H7 (cell line): ENCODE measurements at regions not wholly inside any gene's neighbourhood (a gene's known extent, or its start where the extent isn't known, plus 50 kb on each side); places are given as distances from the start of the nearest gene placed in this dataset.

Source experiments
- DNase-seq: peaks from one replicate; pipeline ENCODE4 v3.0.0; 2012
- H3K27me3 ChIP-seq: 2 replicates; pipeline ENCODE4 v1.6.0; 2011; ENCODE audit warnings: mild to moderate bottlenecking, low read length; ENCODE audit not compliant: control insufficient read depth, insufficient read depth
- H3K36me3 ChIP-seq: replicated peaks from 2 replicates; pipeline ENCODE4 v1.5.1; 2011; ENCODE audit warnings: low read length; ENCODE audit not compliant: control insufficient read depth, insufficient read depth
- H3K4me3 ChIP-seq: 2 replicates; pipeline ENCODE4 v1.5.1; 2011; ENCODE audit warnings: low read depth, mild to moderate bottlenecking, control low read depth, low read length, moderate library complexity; ENCODE audit not compliant: insufficient read depth

DNA sequence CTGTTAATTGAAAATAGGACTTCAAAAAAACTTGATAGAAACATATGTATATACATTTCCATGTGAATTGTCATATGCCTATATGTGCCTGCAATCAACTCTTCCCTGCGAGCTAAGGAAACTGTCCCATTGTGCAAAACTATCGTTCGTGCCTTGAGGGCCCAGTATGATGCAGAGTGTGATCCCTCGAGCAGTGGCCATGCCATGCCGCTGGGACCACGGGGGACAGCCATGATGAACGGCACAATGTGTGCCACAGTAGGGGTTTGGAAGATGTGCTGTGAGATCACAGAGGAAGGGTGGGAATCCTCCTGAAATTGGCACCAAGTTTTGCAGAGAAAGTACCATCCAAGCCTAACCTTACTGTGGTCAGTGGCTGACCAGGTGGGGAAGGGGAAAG is 118.1 kb upstream of the SOX1 start:
- DNase-seq = no peak
- Histone ChIP-seq H3K27me3 (no peaks in the 10 kb centered on the region), H3K36me3 (no peaks in the 10 kb centered on the region), H3K4me3 (no peak overlapping the region)

GRCh38 chr13:111949311-111949710 is 117.6 kb upstream of the SOX1 start:
- Histone ChIP-seq H3K36me3 (no peaks in the 10 kb centered on the region), H3K27me3 (no peaks in the 10 kb centered on the region), H3K4me3 (no peak overlapping the region)
- DNase-seq = no peak

DNA sequence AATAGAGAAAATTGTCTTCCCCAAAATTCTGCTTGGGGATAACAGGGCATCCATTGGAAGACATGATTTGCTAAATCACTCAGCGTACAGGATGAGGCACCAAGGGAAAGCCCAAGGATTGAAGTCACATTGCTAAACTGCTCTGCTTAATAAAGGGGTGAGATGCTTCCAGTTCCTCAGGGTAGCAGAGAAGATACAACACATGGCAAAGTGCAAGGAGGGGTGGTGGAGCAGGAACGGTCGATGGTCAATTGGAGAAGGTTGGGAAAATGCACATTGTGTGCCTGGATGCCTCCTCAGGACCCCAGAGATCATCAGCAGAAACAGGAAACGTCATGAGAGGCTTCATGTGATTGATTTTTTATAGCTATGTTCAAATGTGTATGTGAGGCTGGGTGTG is 116.3 kb upstream of the SOX1 start:
- Histone ChIP-seq H3K36me3 (no peaks in the 10 kb centered on the region), H3K4me3 (no peak overlapping the region), H3K27me3 (no peaks in the 10 kb centered on the region)
- DNase-seq = no peak

- no peaks in the 10 kb centered on the region; the same call in 1 of the 2 replicates for H3K27me3 ChIP-seq
- H3K36me3 ChIP-seq = no peaks in the 10 kb centered on the region
- H3K4me3 ChIP-seq = no peak overlapping the region
- no peak for DNase-seq
These were observed 114.9 kb upstream of the SOX1 start for GRCh38 chr13:111952032-111952431.

GRCh38 chr13:111952814-111953213 is 114.1 kb upstream of the SOX1 start:
- H3K4me3 ChIP-seq = no peak overlapping the region
- no peak for DNase-seq
- no peaks in the 10 kb centered on the region; the same call in 1 of the 2 replicates for H3K27me3 ChIP-seq
- no peaks in the 10 kb centered on the region for H3K36me3 ChIP-seq

DNA sequence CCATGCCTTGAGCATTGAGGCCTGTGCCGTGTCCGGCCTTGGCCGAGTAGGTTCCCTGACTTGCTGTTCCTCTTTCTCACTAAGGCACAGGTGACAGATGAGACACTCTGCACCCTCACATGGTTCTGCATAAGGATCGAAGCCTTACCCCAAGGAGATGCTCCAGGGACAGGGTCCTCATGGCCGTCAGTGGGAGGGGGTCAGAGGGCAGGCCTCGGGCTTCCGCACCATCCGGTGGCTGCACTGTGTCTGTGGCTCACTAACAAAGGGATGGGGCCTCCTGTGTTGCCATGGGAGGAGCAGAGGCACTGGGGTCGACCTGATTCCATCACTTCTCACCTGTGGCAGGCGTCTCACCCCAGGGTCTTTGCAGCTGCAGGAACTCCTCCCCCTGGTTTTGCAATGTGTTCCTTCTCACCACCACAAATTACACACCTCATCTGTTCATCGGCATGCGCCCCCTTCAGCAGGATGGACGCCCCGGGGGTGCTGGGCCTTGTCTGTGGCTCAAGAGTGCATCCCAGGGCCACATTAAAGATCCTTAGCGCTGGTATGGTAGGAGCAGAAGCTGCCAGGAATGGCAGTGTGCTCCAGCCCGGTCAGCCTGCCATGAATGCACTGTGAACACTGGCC is 113.3 kb upstream of the SOX1 start:
- H3K27me3 ChIP-seq = no peaks in the 10 kb centered on the region; the same call in 1 of the 2 replicates
- H3K4me3 ChIP-seq = no peak overlapping the region
- no peaks in the 10 kb centered on the region for H3K36me3 ChIP-seq
- DNase-seq = no peak

DNA sequence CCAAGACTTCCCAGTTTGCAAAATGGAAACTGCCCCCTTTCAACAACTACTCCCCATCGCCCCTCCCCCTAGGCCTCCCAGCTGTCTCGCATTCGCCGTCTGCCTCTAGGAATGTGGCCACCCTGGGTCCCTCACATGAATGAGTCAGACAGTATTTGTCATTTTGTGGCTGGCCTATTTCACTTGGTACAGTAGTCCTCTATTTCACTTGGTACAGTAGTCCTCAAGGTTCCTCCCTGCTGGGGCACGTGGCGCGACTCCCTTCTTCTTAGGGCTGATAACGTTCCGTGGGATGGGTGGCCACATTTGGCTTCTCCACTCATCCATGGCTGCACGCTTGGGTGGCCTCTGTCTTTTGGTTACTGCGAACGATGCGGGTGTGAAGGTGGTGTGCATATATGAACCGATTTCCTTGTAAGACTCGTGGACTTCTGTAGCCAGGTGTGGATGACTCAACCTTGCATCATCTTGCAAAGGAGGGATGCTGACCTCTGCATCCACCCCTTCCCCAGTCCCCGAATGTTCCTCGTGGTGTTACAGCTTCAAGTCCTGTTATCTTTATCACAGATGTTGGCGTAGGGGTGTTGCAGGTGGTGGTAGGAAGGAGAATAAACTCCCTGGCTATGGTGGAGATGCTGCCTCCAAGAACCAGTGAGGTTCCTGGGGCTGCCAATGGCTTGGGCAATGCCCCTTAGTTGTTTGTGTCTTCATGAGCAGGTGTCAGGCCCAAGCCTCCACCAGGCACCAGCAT is 112.1 kb upstream of the SOX1 start:
- H3K4me3 ChIP-seq = no peak overlapping the region
- H3K36me3 ChIP-seq = no peaks in the 10 kb centered on the region
- peak; percentile 65 for DNase-seq
- H3K27me3 ChIP-seq = no peaks in the 10 kb centered on the region; the same call in 1 of the 2 replicates

DNA sequence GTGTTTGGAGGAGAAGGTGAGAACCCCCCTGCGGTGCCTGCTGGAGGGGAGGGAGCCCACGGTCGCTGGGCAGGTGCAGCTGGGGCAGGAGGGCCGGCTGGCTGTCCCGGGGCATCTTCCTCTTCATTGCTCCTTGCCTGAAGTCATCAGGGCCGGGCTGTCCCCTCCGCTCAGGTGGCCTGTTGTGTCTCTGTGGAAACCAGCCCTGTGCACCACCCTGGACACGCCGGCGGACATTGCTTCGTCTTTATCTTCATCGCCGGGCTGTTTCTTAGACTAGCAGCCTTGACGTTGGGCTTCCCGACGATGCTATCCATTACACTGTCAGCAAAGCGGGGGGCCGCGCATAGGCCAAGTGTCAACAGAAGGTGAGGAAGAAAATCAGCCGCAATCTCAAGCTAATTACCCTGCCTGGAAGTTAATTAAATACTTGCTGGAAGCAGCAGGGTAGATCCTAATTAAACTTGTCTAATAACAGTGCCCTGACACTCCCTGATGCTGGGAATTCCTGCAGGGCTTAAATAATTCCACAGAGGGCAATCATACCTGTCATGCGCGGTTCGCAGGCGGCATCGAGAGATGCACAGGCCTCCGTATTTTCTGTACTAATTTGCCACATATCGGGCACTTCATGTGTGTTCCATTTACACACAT is 111.4 kb upstream of the SOX1 start:
- Histone ChIP-seq H3K27me3 (no peaks in the 10 kb centered on the region; the same call in 1 of the 2 replicates), H3K36me3 (no peaks in the 10 kb centered on the region), H3K4me3 (no peak overlapping the region)
- DNase-seq = no peak

- H3K36me3 ChIP-seq = no peaks in the 10 kb centered on the region
- no peaks in the 10 kb centered on the region; the same call in 1 of the 2 replicates for H3K27me3 ChIP-seq
- DNase-seq = peak; percentile 62
- no peak overlapping the region for H3K4me3 ChIP-seq
These were observed 110.4 kb upstream of the SOX1 start for GRCh38 chr13:111956261-111957151.

DNA sequence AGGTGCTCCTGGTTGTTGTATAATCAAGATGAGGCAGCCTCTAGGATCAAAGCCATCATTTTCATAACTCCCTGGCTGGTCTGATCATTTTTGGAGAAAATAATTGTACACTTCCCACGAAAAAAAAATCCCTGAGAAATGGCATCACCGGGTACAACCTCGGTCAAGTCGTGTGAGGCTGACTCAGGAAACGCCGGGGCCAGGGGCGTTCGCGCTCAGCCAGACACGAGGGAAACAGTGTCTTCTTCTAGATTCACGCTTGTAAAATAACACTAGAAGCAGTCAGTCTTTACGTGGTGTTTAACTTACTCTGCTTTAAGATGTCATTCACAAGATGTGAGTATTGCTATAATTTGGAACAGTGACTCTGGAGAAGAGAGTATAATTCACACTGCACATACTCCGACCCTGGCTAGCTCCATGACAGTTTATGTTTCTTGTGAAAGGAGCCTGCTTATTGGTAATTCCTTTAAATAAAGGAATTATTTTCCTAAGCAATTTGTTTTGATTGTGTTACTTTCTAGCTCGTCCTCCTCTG is 109.0 kb upstream of the SOX1 start:
- no peak for DNase-seq
- Histone ChIP-seq H3K27me3 (no peaks in the 10 kb centered on the region; the same call in 1 of the 2 replicates), H3K36me3 (no peaks in the 10 kb centered on the region), H3K4me3 (no peak overlapping the region)

- no peak for DNase-seq
- Histone ChIP-seq H3K36me3 (no peaks in the 10 kb centered on the region), H3K4me3 (no peak overlapping the region), H3K27me3 (no peaks in the 10 kb centered on the region; the same call in 1 of the 2 replicates)
These were observed 108.1 kb upstream of the SOX1 start for GRCh38 chr13:111958612-111959395.

DNA sequence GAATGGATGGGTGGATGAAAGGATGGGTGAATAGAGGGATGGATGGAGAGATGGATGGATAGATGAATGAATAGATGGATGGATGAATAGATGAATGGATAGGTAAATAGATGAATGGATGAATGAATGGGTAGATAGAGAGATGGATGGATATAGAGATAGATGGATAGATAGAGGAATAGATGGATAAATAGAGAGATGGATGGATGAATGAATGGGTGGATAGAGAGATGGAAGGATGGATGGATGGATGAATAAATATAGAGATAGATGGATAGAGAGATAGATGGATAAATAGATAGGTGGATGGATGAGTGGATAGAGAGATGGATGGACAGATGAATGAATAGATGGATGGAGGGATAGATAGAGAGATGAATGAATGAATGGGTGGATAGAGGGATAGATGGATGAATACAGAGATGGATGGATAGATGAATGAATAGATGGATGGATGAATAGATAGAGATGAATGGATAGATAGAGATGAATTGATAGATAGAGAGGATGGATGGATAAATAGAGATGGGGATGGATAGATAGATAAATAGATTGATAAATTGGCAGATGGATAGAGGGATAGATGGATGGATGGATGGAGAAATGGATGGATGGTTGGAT is 106.7 kb upstream of the SOX1 start:
- no peak overlapping the region for H3K4me3 ChIP-seq
- no peak for DNase-seq
- no peaks in the 10 kb centered on the region for H3K36me3 ChIP-seq
- H3K27me3 ChIP-seq = no peaks in the 10 kb centered on the region; the same call in 1 of the 2 replicates

- no peak overlapping the region for H3K4me3 ChIP-seq
- H3K27me3 ChIP-seq = no peaks in the 10 kb centered on the region; the same call in 1 of the 2 replicates
- H3K36me3 ChIP-seq = no peaks in the 10 kb centered on the region
- no peak for DNase-seq
These were observed 105.7 kb upstream of the SOX1 start for GRCh38 chr13:111961236-111961635.
